Endometrial microvascular endothelial cells (primary cell): ENCODE measurements at regions not wholly inside any gene's neighbourhood (a gene's known extent, or its start where the extent isn't known, plus 50 kb on each side); places are given as distances from the start of the nearest gene placed in this dataset.

Experiments used
- in situ Hi-C: cut with HindIII; loops from 2 replicates; pipeline ENCODE4 v1.10.0; 2017; ENCODE audit warnings: low sequenced_read_pairs, low pct_unique_long_range_greater_than_20kb; ENCODE audit errors: inconsistent ontology term

DNA sequence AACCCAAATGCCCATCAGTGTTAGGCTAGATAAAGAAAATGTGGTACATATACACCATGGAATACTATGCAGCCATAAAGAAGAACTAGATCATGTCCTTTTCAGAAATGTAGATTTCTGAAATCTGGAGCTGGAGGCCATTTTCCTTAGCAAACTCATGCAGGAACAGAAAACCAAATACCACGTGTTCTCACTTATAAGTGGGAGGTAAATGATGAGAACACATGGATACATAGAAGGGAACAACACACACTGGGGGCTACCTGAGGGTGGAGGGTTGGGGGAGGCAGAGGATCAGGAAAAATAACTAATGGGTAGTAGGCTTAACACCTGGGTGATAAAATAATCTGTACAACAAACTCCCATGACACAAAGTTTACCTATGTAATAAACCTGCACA is 153.5 kb upstream of the PRNP start:
- in situ Hi-C loops = no loop called here

DNA sequence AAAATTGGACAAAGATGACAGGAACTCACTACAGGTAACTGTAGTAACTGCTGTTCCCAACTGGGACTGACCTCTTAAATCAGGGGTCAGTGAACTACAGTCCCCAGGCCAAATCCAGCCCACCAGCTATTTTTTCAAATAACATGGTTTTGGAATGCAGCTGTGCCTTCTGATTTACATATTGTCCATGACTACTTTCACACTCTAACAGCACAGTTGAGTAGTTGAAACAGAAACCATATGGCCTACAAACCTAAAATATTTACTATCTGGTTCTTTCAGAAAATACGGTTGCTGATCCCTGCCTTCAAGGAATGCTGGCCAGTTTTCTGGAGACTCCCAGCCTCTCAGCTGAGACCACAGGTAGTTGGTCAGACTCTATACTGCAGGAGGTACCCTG is 161.5 kb upstream of the PRNP start:
- in situ Hi-C loops = no loop called here

DNA sequence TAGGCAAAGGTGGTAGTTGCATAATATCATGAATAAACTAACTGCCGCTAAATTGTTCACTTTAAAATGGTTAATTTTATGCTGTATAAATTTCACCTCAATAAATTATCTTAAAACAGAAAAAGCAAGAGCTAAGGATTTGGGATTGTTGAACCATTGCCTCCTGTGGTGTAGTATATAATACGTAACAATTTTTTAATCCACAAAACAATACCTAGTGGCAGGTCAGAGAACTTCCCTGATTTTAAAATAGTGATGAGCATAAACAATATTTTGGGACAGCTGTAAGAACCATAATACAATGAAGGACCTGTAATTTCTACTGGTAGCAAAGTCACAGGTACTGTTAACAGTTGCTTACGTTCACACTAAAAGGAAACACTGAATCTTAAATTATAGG is 161.9 kb upstream of the PRNP start:
- in situ Hi-C loops = no loop called here

DNA sequence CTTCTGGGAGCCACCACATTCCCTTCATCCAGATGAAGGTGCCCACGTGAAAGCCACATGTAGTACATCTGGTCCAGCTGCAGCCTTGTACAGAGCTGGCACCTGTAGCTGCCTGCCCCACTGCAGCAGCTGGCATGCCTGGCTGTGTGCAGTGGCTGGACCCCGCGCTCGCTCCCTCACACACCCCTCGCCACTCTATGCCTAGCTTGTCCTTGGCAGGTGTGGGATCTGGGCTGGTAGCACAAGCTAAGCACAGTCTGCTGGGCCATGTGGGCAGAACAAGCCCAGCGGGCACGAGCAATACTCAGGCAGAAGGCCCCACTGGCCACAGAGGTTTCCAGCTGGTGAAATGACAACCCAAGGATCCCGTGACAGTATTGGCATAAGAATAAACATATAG is 163.9 kb upstream of the PRNP start:
- in situ Hi-C loops = no loop called here

DNA sequence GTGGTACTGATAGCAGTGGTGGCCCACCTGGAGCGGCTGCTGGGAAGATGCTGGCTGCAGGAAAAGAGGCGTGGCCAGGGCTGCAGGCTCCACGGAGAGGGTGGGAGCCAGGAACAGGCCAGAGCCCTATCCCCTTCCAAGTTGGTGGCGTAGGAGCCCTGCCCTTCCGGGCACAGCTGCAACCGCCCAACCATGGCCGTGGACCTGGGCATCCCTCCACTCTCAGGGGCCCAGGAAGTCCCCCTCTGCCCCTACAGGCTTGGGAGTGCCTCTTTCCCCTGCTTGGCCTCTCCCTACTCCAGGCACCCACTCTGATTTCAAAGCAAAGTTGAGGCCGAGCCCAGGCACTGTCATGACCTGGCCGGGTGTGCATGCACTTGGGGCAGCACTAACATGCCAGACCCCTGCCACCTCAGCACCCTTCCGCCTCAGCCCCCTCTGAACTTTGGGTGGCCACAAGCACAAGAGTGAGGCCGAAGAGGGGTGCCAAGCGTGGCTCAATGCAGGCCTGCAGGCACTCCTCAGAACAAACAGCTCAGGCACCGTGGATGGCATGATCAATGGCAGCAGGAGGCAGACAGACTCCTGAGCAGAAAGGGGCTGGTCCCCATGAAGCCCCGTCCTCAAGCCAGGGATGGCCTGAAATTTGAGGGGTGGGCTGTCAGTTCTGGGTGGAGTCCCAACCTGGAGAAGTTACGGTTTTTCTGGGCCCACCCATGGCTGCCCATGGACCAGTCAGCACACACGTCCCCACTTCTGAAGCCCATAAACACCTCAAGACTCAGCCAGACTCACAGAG is 164.9 kb upstream of the PRNP start:
- in situ Hi-C loops = no loop called here

DNA sequence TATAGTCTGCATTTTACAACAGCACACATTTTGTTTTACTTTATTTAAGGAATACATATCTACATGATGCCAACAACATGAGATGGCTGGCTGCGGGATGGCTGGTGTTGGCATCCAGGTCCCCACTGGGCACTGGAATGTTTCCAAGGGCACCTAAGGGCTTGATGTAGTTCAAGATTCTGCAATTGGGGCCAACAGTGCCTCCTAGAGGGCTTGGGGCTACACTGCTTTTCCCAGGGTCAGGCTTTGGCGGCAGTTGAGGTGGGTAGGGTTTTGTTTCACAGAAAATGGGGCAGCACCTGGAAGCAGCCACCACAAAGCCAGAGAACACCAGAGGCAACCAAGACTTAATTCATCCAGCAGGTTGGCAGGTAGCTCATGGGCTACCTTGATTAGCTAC is 166.7 kb upstream of the PRNP start:
- in situ Hi-C loops = no loop called here

DNA sequence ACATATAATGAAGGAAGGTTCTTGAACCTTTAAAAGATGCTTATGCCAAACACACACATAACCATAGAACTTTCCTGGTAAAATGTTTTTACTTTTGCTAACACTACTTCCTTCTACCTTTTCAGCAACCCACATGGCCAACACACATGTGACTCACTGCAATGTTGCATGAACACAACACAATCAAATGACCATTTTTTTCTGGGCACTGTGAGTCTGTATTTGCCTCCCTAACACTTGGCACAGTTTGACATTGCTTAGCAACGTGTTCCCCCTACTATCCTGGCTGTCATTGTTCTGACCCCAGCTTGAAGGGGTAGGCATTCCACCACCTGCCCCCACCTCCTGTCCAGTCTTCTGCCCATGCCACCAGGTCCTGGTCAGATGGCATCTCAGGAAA is 169.4 kb upstream of the PRNP start:
- in situ Hi-C loops = no loop called here

DNA sequence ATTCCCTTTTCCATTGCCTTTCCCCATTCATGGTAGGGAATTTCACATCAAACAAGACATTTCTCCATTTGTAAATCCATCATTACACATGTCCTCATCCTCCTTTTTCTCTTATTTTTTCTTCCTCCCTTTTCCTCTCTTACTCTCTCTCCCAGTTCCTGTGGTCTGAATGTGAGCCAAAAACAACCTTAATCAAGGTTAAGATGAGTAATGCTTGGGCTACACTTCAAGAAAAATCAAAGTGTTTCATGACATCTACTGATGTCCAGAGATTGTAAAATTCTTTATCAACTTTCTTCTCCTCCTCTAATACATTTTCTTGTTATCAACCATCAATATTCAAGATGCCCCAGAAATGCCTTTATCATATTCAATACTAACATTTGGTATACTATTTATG is 172.5 kb upstream of the PRNP start:
- in situ Hi-C loops = no loop called here

DNA sequence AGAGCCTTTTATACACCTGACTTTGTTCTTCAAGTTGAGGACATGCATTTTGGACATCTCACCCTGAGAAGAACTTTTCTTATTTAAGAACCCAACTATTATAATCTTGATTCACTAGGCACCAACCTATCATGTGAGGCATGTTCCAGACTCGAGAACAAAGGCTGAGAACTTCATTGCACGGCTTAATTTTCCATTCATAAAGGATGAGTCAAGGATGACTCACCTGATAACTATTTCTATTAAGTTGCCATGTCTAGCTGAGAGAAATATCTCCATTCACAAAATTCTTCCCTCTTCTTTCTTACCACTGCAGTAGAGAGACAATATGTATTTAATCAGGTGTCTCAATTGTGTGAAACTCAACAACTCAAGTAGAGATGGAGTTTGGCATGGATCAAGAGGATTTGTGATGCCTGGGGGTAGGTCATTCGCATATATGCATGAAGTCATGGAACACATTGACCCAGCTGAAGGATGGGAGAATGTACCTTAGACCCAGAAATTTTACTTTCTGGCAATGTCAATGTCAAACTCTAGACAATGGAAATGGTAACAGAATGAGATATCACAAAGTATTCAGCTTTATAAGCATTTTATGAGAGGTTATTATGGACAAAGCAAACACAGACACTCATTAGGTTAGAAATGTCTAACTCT is 173.2 kb upstream of the PRNP start:
- in situ Hi-C loops = no loop called here

DNA sequence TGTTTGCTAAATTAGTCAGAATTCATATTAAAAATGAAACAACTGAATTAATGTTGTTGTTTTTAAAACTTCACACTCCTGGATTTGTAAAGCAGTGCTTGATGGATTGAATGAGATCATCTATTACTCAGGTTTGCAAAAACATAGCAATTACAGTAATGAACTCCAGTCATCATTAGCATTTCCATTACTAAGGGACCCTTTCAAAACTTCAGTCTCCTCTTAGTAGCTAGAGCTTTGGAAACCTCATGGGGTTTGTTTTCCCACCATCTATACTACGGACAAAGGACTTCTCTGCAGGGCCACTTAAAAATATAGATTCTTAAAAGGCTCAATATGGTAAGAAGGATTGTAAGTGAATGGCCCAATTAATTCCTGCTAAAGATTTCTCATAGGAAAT is 174.5 kb upstream of the PRNP start:
- in situ Hi-C loops = no loop called here

DNA sequence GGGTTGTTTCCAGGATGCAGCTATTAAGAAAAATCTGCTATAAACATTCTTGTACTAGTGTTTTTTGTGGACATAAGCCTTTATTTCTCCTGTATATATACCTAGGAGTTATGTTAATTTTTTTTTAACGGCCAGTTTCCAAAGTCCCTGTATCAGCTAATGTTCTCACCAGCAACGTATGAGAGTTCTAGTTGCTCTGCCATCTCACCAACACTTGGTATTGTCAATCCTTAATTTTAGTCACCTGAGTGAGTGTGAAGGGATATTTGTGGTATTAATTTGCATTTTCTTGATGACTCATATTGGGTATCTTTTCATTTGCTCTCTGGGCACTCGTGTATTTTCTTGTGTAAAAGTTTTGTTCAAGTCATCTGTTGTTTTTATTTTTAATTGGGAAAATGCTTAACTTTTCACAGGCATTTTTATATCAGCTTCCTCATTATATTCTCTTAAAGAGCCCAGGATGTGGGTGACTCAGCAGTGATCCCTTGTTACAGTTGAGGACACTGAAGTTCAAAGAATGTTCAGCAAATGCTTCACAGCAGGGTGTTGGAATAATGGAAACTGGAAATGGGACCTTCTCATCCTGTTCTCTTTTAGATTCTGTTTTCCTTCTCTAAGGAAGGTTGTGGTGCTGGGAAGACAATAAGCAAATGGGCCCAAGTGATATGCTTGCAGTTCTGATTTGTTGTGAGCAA is 176.3 kb upstream of the PRNP start:
- in situ Hi-C loops = no loop called here

DNA sequence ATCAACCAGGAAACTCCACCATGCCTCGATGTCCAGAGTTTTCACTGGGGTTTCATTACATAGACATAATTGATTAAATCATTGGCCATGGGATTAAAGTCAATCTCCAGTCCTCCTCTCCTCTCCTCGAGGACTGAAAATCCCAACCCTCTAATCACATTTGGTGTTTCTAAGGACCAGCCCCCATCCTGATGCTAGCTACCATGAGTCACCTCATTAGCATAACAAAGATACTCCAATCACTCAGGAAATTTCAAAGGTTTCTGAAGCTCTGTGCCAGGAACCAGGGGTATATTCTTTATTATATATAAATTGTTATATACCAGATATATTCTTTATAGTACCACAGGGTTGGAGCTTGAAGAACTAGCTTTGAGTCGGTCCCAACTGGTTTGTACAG is 177.5 kb upstream of the PRNP start:
- in situ Hi-C loops = no loop called here

DNA sequence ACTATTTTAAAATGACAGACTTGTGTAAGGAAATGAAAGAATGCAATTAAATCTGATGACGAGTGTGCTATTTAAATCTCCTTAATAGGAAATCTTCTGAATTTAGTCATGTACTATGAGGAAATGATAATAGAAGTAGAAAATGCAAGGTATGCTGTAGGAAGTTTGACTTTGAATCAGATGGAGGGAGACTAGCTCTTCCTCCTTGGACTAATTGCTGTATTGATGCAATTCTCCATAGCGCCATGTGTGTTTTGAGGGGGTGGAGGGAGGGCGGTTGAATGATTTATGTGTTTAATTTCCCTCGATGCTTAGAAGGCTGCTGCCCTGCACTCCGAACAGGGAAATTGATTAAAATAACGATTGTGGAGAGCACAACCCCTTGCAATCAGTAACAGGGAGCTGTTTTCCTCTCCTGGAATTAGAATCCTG is 179.0 kb upstream of the PRNP start:
- in situ Hi-C loops = no loop called here

DNA sequence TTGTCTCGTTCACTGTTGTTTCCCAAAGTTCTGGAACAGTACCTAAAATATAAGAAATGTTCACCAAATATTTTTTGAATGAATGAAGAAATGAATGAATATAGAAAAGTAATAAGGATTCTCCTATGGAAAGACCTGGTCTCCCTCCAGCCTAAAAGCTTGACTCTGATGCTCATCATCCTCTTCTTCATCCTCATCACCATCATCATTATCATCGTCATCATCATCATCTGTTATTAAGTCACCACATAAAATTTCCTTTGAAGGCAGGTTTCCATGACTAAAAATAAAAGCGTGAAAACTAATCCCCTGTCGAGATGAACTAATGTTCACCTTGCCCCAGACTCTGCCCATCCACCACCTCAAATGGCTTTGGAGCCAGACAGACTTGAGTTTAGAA is 181.4 kb upstream of the PRNP start:
- in situ Hi-C loops = no loop called here

DNA sequence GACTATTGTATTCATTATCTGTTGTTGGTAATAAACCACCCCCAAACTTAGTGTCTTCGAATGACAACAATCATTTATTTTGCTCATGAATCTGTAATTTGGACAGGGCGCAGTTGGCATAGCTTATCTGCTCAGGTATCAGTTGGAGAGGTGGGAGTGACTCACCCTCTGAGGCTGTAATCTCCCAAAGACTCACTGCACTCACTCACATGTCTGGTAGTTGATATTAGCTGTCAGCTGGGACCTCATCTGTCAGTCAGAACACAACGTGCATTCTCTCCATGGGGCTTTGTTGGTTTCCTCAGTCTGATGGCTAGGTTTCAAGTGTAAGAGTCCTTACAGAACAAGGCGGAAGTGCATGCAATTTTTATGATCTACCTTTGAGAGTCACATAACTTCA is 183.5 kb upstream of the PRNP start:
- in situ Hi-C loops = no loop called here

DNA sequence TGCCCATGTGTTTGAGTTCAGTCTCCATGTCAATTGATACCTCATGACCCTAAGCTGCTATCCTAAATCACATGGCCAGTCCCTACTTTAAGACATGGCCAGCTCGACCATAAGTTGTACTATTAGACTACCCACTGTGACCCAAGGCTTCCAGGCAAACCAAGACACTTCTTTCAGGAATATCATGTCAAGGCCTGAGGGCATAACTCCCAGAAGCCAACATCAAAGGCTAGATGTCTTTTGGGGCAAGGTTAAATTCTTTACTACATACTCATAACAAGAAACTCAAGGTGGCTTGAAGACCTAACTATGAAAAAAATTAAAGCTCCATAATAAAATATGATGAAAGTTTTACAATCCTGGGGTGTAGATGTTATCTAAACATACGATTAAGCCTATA is 192.9 kb upstream of the PRNP start:
- in situ Hi-C loops = no loop called here

DNA sequence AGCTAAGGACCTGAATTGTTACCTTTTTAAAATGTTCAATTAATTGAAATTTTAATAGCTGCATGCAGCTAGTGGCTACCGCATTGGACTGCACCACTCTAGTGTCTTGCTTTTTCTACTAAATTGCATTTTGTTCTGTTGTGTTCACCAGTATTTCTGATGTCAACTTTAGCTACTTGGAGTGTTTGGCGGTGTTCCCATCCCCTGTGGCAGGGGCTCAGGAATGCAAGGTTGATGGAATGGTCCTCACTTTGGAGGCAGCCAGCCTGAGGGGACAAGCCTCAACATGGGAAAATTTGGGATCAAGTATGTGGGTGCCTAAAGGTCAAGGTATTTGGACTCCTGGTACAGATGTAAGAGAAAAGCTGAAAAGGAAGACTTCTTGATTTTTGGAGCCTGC is 194.6 kb upstream of the PRNP start:
- in situ Hi-C loops = no loop called here

DNA sequence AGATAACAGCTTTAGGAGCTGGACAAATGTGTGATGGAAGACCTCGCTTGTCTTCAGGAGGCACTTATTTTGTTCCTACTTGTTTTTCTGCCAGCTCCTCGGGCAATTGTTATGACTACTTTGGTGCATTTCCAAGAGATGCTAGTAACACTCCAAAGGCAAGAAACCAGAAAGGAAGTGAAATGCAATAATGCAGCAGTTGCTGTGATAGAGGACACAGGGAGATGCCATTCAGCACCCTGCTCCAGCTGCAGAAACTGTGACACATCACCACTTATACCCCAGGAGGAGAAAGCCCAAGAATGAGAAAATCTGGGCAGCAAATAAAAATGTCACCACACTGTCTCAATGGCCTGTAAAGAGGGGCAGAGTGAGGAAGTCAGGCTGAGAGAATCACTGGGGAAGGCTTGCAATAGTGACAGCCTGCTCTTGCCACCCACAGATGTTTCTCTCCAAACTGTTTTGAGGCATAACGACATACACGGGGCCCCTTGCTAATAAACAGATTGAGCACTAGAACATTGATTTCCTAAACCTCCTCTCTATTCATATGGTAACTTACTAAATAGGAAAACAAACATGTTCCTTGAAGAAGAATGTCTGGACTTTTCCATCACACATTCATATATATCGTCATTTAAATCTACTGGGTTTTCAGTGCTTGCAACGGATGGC is 195.5 kb upstream of the PRNP start:
- in situ Hi-C loops = no loop called here

DNA sequence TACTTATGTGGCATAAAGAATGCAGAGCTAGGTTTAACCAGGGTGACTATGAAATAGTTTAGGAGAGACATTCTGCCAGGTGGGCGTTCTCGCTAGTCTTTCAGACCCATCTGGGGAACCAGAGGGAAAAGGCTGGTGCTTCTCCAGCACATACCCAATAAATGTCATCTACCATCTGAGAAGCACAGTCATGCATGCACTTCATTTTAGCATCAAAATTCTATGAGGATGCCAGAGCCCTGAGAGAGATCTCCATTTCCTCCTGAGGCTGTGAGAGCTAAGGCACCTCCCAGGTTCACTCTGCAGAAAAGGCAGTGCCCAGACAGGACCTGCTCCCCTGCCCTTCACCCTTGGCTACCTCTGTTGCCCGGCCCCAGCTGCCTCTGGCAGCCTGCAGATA is 196.2 kb upstream of the PRNP start:
- in situ Hi-C loops = no loop called here
